HUDEP-2 (cell line): ENCODE measurements at regions not wholly inside any gene's neighbourhood (a gene's known extent, or its start where the extent isn't known, plus 50 kb on each side); places are given as distances from the start of the nearest gene placed in this dataset.

Experiments
- DNase-seq, 76 experiments: peaks; one replicate each; lab custom pipeline; 2025; ENCODE audit not compliant: unreplicated experiment in 76 of 76; lab: John Stamatoyannopoulos, UW

GRCh38 chr5:96079962-96080361, 118.3 kb upstream of the ELL2 start:
- no peak for DNase-seq

GRCh38 chr5:96079075-96079474, 117.4 kb upstream of the ELL2 start:
- no peak for DNase-seq

GRCh38 chr5:96076451-96076850, 114.8 kb upstream of the ELL2 start:
- DNase-seq, result no peak

- no peak for DNase-seq
Observed at GRCh38 chr5:96075579-96076289, 114.1 kb upstream of the ELL2 start.

GRCh38 chr5:96074870-96075269, 113.2 kb upstream of the ELL2 start:
- DNase-seq, result no peak

GRCh38 chr5:96074460-96074859, 112.8 kb upstream of the ELL2 start:
- no peak for DNase-seq

- DNase-seq, result no peak
Observed at GRCh38 chr5:96072791-96073165, 111.1 kb upstream of the ELL2 start.

- DNase-seq, result no peak
Observed at GRCh38 chr5:96072138-96072790, 110.6 kb upstream of the ELL2 start.

- DNase-seq, result no peak
Observed at GRCh38 chr5:96070622-96071225, 109.1 kb upstream of the ELL2 start.

GRCh38 chr5:96067894-96068614, 106.4 kb upstream of the ELL2 start:
- no peak for DNase-seq

GRCh38 chr5:96067251-96067650, 105.6 kb upstream of the ELL2 start:
- DNase-seq, result no peak

- DNase-seq, result no peak
Observed at GRCh38 chr5:96066386-96066719, 104.7 kb upstream of the ELL2 start.

- no peak for DNase-seq
Observed at GRCh38 chr5:96065685-96066385, 104.2 kb upstream of the ELL2 start.

GRCh38 chr5:96064877-96065276, 103.2 kb upstream of the ELL2 start:
- no peak for DNase-seq

GRCh38 chr5:96062836-96063235, 101.2 kb upstream of the ELL2 start:
- DNase-seq, result no peak

- no peak for DNase-seq
Observed at GRCh38 chr5:96058084-96058483, 96.4 kb upstream of the ELL2 start.

GRCh38 chr5:96054311-96055030, 92.8 kb upstream of the ELL2 start:
- DNase-seq, result no peak

- no peak for DNase-seq
Observed at GRCh38 chr5:96053063-96053735, 91.5 kb upstream of the ELL2 start.

GRCh38 chr5:96052374-96052773, 90.7 kb upstream of the ELL2 start:
- no peak for DNase-seq

- no peak for DNase-seq
Observed at GRCh38 chr5:96051401-96051830, 89.8 kb upstream of the ELL2 start.
